ENCODE measurements at regions not wholly inside any gene's neighbourhood (a gene's known extent, or its start where the extent isn't known, plus 50 kb on each side); places are given as distances from the start of the nearest gene placed in this dataset.

DNA sequence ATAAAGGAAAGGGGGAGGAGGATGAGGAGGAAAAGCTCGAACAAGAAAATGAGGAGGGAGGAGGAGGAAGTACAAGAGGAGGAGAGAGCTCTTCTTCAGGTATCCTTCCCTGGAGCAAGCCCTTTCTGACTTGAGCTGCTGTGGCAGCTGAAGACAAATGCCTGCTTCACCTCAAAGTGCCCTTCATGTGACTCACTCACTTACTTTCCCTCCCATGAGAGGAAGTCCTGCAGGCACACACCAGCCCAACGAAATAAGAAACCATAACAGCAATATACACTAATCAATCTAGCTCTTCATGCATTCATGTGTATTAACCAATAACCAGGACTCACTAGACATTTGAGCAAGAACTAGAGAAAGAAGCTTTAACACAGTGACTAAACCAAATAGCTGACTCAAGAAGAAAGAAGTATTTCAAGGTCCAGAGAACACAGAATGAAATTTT, 251.9 kb downstream of the IGSF11 start:
- DNase-seq, result no peak
- no peaks in the 10 kb centered on the region for H3K27me3 ChIP-seq
- H3K36me3 ChIP-seq, result no peaks in the 10 kb centered on the region
- H3K4me1 ChIP-seq, result no peaks in the 10 kb centered on the region
- TF ChIP-seq CTCF (IDR thresholded peaks at IDR 0.05), result no peak
- intact Hi-C loops (cut with DNase I), result no loop called here
- H3K4me3 ChIP-seq, result no peak overlapping the region
- no peak overlapping the region for H3K27ac ChIP-seq
- no peak overlapping the region for H3K9ac ChIP-seq (ENCODE audit: low read depth in 2 of 2, low read length in 2 of 2)
- no peaks in the 10 kb centered on the region for H3K9me3 ChIP-seq

GRCh38 chr3:118785415-118785814, 249.2 kb downstream of the IGSF11 start:
- Histone ChIP-seq H3K4me1 (no peaks in the 10 kb centered on the region), H3K9ac (ENCODE audit: low read depth in 2 of 2, low read length in 2 of 2) (no peak overlapping the region), H3K36me3 (no peaks in the 10 kb centered on the region), H3K9me3 (no peaks in the 10 kb centered on the region), H3K27me3 (no peaks in the 10 kb centered on the region), H3K27ac (no peak overlapping the region), H3K4me3 (no peak overlapping the region)
- no peak for TF ChIP-seq CTCF (IDR thresholded peaks at IDR 0.05)
- intact Hi-C loops (cut with DNase I), result no loop called here
- DNase-seq, result no peak

GRCh38 chr3:118791246-118791645, 243.4 kb downstream of the IGSF11 start:
- Histone ChIP-seq H3K9me3 (no peaks in the 10 kb centered on the region), H3K4me3 (no peak overlapping the region), H3K4me1 (no peaks in the 10 kb centered on the region), H3K36me3 (no peaks in the 10 kb centered on the region), H3K27me3 (no peaks in the 10 kb centered on the region), H3K27ac (no peak overlapping the region), H3K9ac (ENCODE audit: low read depth in 2 of 2, low read length in 2 of 2) (no peak overlapping the region)
- DNase-seq, result no peak
- intact Hi-C loops (cut with DNase I), result no loop called here
- TF ChIP-seq CTCF (IDR thresholded peaks at IDR 0.05), result no peak

GRCh38 chr3:118792191-118792590, 242.5 kb downstream of the IGSF11 start:
- intact Hi-C loops (cut with DNase I), result no loop called here
- H3K9ac ChIP-seq (ENCODE audit: low read depth in 2 of 2, low read length in 2 of 2), result no peak overlapping the region
- H3K27ac ChIP-seq, result no peak overlapping the region
- no peaks in the 10 kb centered on the region for H3K9me3 ChIP-seq
- no peaks in the 10 kb centered on the region for H3K4me1 ChIP-seq
- H3K4me3 ChIP-seq, result no peak overlapping the region
- no peak for TF ChIP-seq CTCF (IDR thresholded peaks at IDR 0.05)
- DNase-seq, result no peak
- no peaks in the 10 kb centered on the region for H3K27me3 ChIP-seq
- H3K36me3 ChIP-seq, result no peaks in the 10 kb centered on the region

GRCh38 chr3:118793176-118793575, 241.5 kb downstream of the IGSF11 start:
- no peak for DNase-seq
- H3K27me3 ChIP-seq, result no peaks in the 10 kb centered on the region
- no peak overlapping the region for H3K4me3 ChIP-seq
- H3K27ac ChIP-seq, result no peak overlapping the region
- intact Hi-C loops (cut with DNase I), result no loop called here
- H3K36me3 ChIP-seq, result no peaks in the 10 kb centered on the region
- no peaks in the 10 kb centered on the region for H3K4me1 ChIP-seq
- no peaks in the 10 kb centered on the region for H3K9me3 ChIP-seq
- no peak for TF ChIP-seq CTCF (IDR thresholded peaks at IDR 0.05)
- H3K9ac ChIP-seq (ENCODE audit: low read depth in 2 of 2, low read length in 2 of 2), result no peak overlapping the region

GRCh38 chr3:118799303-118799702, 235.3 kb downstream of the IGSF11 start:
- intact Hi-C loops (cut with DNase I), result no loop called here
- H3K36me3 ChIP-seq, result no peaks in the 10 kb centered on the region
- H3K9me3 ChIP-seq, result no peaks in the 10 kb centered on the region

More at GRCh38 chr3:118799303-118799702, 235.3 kb downstream of the IGSF11 start:
- Histone ChIP-seq H3K4me1 (no peaks in the 10 kb centered on the region), H3K27ac (no peak overlapping the region), H3K27me3 (no peaks in the 10 kb centered on the region), H3K9ac (ENCODE audit: low read depth in 2 of 2, low read length in 2 of 2) (no peak overlapping the region), H3K4me3 (no peak overlapping the region)
- TF ChIP-seq CTCF (IDR thresholded peaks at IDR 0.05), result no peak
- no peak for DNase-seq

Measured in colonic mucosa (tissue), 4 donors.